ENCODE measurements at regions not wholly inside any gene's neighbourhood (a gene's known extent, or its start where the extent isn't known, plus 50 kb on each side); places are given as distances from the start of the nearest gene placed in this dataset.

DNA sequence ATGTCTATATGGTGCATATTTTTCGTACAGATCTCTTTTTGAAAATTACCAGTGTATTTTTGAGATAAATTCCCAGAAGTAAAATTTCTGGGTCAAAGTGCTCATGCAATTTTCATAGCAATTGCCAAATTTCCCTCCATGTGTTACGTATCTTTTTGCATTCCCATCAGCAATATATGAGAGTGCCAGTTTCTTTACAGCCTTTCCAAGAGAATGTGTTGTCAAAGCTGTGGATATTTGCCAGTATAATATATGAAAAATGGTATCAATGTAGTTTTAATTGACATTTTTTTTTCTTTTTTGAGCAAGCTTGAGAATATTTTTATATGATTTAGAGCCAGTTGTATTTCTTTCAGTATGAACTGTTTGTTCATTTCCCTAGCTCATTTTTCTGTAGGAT is 399.0 kb upstream of the KLF12 start:
- 69% methylated on average over 2 of the region's 2 CpGs for WGBS
- intact Hi-C loops (cut with DNase I) = no loop called here
- Histone ChIP-seq H3K27me3 (ENCODE audit: control insufficient read depth, insufficient read depth) (no peaks in the 10 kb centered on the region), H3K4me3 (ENCODE audit: low read length) (no peak overlapping the region), H3K4me1 (ENCODE audit: control insufficient read depth, insufficient read depth, low read length) (no peaks in the 10 kb centered on the region), H3K27ac (ENCODE audit: low read length) (no peak overlapping the region), H3K9me3 (ENCODE audit: control insufficient read depth, low read length) (no peaks in the 10 kb centered on the region)
- no peak for ATAC-seq
- no peak for DNase-seq

DNA sequence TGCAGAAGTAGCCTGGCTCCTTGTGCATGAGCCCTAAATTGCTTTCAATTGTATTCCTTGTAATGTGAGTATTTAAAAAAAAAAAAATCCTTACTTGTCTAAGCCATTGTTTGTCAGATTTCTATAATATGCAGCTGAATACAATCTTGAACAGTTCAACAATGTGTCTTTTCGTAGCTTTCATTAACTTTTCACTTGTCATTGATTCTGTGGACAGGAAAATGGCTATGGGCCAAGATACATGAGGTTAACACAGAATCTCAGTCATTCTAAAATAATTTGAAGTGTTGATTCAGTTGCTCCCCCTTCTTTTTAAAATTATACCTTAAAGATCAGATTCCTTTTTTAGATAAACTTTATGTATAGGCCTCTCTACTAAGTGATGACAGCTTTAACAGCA is 395.8 kb upstream of the KLF12 start:
- H3K4me3 ChIP-seq (ENCODE audit: low read length) = no peak overlapping the region
- no peaks in the 10 kb centered on the region for H3K4me1 ChIP-seq (ENCODE audit: control insufficient read depth, insufficient read depth, low read length)
- no peak overlapping the region for H3K27ac ChIP-seq (ENCODE audit: low read length)
- DNase-seq = no peak
- WGBS = 61% methylated on average over 1 of the region's 1 CpG
- ATAC-seq = no peak
- H3K27me3 ChIP-seq (ENCODE audit: control insufficient read depth, insufficient read depth) = no peaks in the 10 kb centered on the region
- H3K9me3 ChIP-seq (ENCODE audit: control insufficient read depth, low read length) = no peaks in the 10 kb centered on the region
- intact Hi-C loops (cut with DNase I) = no loop called here

DNA sequence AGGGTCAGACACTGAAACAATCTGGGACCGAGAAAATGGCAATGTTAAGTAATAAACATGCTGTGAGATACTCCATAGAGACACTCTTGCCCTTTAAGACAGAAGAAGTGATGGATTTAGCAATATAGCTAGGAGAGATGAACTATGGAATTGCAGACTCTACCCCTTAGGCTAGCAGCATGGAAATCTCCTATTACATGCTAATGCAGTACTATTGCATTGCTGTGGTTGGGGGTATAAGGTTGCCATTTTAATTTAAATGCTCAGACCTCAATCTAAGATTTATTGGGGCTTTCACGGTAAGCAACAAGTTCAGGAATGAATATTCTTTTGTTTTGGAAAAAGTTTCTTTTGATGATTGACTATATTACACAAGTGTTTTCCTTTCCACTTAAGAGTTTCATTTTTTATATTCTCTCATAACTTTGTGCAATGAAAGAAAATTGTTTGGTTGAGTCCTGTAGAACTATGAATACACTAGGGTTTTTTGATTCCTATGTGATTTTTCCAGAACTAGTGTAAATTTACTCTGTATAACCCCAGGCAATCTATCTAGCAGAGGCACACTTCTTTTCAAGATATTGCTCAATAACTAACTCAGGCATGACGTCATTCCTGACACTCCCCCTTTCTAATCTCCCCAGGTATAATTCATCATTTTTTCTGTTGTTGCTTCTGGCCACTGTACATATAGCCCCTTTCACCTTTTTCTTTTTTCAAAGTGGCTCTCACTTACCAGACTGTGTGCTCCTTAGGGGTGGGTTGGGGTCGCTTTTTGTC is 394.7 kb upstream of the KLF12 start:
- 88% methylated on average over 4 of the region's 4 CpGs for WGBS
- no peak for DNase-seq

DNA sequence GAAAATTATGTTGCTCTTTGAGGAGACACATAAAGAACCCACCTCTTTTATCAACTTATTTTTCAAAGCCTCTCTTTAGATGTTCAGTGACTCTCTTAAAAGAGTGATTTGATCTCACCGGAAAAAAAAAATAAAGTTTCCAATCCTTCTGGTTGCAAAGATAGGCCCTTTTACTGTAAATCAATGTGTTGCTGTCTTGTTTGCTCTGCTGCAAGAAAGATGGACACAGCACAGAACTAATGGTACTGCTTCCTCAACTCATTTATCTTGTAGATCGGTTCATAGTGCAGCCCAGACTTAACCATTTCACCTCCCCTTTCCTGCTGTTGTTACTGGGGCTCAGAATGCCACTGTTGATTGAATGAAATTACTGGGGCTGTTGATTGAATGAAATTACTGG is 388.9 kb upstream of the KLF12 start:
- Histone ChIP-seq H3K27ac (ENCODE audit: low read length) (no peak overlapping the region), H3K4me3 (ENCODE audit: low read length) (no peak overlapping the region), H3K9me3 (ENCODE audit: control insufficient read depth, low read length) (no peaks in the 10 kb centered on the region), H3K27me3 (ENCODE audit: control insufficient read depth, insufficient read depth) (no peaks in the 10 kb centered on the region), H3K4me1 (ENCODE audit: control insufficient read depth, insufficient read depth, low read length) (no peaks in the 10 kb centered on the region)
- ATAC-seq = no peak
- 51% methylated on average over 2 of the region's 2 CpGs for WGBS
- DNase-seq = no peak
- intact Hi-C loops (cut with DNase I) = no loop called here

More for the DNA sequence above, 394.7 kb upstream of the KLF12 start:
- Histone ChIP-seq H3K4me3 (ENCODE audit: low read length) (no peak overlapping the region), H3K9me3 (ENCODE audit: control insufficient read depth, low read length) (no peaks in the 10 kb centered on the region), H3K27me3 (ENCODE audit: control insufficient read depth, insufficient read depth) (no peaks in the 10 kb centered on the region), H3K27ac (ENCODE audit: low read length) (no peak overlapping the region), H3K4me1 (ENCODE audit: control insufficient read depth, insufficient read depth, low read length) (no peaks in the 10 kb centered on the region)
- intact Hi-C loops (cut with DNase I) = no loop called here
- ATAC-seq = no peak

DNA sequence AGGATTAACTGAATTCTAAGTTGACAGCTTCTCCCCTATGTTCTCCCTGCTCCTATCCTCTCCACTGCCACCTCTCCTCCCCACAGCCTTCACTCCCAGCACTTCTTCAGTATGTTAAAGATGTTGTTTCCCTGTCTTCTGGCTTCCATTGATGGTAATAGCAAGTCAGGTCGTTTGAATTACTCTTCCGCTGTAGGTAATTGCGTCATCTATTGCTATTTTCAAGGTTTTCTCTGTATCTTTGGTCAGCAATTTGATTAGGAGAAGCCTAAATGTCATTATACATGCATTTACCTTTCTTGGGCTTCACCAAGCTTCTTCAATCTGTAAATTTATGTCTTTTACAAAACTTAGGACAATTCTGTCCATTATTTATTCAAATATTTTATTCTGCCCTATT is 377.3 kb upstream of the KLF12 start:
- Histone ChIP-seq H3K27me3 (ENCODE audit: control insufficient read depth, insufficient read depth) (no peaks in the 10 kb centered on the region), H3K27ac (ENCODE audit: low read length) (no peak overlapping the region), H3K9me3 (ENCODE audit: control insufficient read depth, low read length) (no peaks in the 10 kb centered on the region), H3K4me1 (ENCODE audit: control insufficient read depth, insufficient read depth, low read length) (no peaks in the 10 kb centered on the region), H3K4me3 (ENCODE audit: low read length) (no peak overlapping the region)
- ATAC-seq = no peak
- WGBS = 85% methylated on average over 3 of the region's 3 CpGs
- no peak for DNase-seq
- intact Hi-C loops (cut with DNase I) = no loop called here

DNA sequence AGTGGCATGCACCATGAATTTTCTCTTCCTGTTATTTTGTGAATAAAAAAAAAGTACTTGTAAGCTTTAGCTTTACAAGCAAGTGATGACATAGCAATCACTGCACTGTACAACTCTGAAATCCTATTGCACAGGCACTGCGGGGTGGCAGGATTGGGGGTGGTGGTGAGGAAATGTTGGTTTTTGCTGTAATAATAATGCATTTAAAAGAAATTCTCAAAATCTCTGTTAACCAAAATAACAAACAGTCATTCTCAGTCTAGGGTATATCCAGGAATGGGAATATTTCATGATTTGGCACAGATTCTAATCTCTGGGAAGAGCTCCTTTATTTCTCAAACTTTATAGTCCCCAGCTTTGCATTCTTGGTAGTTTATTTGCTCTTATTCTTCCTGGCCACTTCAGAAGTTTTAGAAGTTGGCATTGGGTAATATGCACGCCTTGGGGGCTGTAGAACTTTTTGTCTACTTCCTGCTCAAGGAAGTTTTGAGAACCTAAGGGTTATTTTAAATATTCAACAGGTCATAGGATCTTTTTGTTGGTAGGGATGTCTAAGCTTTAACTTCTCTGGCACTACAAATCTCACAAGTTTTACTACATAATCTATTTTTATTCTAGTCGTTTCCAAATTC is 353.0 kb upstream of the KLF12 start:
- Histone ChIP-seq H3K27ac (ENCODE audit: low read length) (no peak overlapping the region), H3K27me3 (ENCODE audit: control insufficient read depth, insufficient read depth) (no peaks in the 10 kb centered on the region), H3K4me1 (ENCODE audit: control insufficient read depth, insufficient read depth, low read length) (no peaks in the 10 kb centered on the region), H3K4me3 (ENCODE audit: low read length) (no peak overlapping the region), H3K9me3 (ENCODE audit: control insufficient read depth, low read length) (no peaks in the 10 kb centered on the region)
- ATAC-seq (no peak), DNase-seq (no peak)
- intact Hi-C loops (cut with DNase I) = no loop called here
- WGBS = 48% methylated on average over 3 of the region's 3 CpGs

DNA sequence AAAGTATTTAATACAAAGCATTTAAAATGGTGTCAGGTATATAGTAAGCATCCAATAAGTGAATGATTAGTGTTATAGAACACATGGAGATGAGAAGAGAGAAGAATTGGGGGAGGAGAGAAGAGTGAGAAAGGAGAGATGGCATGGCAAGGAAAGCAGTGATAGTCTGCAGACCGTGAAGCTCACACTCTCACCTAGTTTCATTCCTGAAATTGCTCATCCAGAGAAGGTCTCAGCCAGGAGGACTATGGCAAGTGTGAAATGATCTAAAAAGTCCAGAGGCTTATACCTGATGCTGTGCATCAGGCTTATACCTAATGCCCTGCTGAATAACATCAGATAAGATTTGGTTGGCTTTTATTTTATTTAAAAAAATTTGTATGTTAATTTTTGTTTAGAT is 351.6 kb upstream of the KLF12 start:
- ATAC-seq (no peak), DNase-seq (no peak)
- WGBS = 63% methylated on average over 1 of the region's 1 CpG
- H3K9me3 ChIP-seq (ENCODE audit: control insufficient read depth, low read length) = no peaks in the 10 kb centered on the region
- H3K4me1 ChIP-seq (ENCODE audit: control insufficient read depth, insufficient read depth, low read length) = no peaks in the 10 kb centered on the region
- H3K4me3 ChIP-seq (ENCODE audit: low read length) = no peak overlapping the region
- no peaks in the 10 kb centered on the region for H3K27me3 ChIP-seq (ENCODE audit: control insufficient read depth, insufficient read depth)
- H3K27ac ChIP-seq (ENCODE audit: low read length) = no peak overlapping the region
- intact Hi-C loops (cut with DNase I) = no loop called here

DNA sequence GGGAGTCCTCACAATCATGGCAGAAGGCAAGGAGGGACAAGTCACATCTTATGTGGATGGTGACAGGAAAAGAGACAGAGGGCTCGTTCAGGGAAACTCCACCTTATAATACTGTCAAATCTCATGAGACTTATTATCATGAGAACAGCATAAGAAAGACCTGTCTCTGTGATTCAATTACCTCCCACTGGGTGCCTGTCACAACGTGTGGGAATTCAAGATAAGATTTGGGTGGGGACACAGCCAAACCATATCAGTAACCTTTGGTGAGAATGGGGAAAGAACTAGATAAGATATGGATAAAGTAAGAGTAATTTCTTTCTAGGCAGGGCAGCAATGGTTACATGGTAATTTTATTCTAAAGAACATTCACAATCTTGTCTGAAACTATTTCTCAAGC is 344.9 kb upstream of the KLF12 start:
- Histone ChIP-seq H3K27me3 (ENCODE audit: control insufficient read depth, insufficient read depth) (no peaks in the 10 kb centered on the region), H3K4me3 (ENCODE audit: low read length) (no peak overlapping the region), H3K9me3 (ENCODE audit: control insufficient read depth, low read length) (no peaks in the 10 kb centered on the region), H3K27ac (ENCODE audit: low read length) (no peak overlapping the region), H3K4me1 (ENCODE audit: control insufficient read depth, insufficient read depth, low read length) (no peaks in the 10 kb centered on the region)
- 38% methylated on average over 2 of the region's 2 CpGs for WGBS
- ATAC-seq = no peak
- intact Hi-C loops (cut with DNase I) = no loop called here
- DNase-seq = no peak

DNA sequence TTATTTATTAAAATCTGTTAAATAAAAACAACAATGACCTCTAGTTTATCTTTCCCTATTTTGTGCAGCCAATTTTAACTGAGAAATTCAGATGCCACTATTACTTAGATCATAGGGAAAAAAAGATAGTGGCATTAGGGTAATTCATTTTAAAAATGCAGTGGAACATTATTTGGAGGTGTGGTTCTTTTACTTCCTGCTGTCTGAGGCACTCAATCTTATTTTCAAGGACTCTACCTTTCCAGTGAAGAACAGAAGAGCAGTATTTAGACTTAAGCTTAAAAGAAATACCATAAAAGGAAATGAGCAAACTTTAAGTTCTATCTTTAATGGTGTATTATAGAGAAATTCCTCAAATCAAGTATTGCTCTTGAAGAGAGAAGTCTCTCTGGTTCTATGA is 342.6 kb upstream of the KLF12 start:
- no peak for DNase-seq

DNA sequence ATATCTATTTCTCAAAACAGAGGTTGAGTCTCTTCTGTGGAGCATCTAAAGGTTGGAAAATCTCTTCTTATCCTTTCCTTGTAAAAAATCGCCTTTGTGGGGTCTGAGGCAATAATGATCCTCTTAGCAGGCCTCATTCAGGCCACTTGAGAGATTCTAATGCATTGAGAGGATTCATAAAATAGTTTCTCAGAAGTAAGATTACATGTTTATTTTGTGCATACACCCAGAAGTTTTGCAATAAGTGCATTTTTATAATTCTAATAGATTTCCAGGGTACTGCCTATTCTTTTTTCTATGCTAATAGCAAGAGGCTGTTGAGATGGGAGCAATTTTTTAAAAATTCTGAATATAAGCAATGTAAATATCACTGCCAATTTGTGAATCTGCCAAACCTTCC is 342.2 kb upstream of the KLF12 start:
- WGBS = 81% methylated on average over 1 of the region's 1 CpG
- Histone ChIP-seq H3K4me3 (ENCODE audit: low read length) (no peak overlapping the region), H3K4me1 (ENCODE audit: control insufficient read depth, insufficient read depth, low read length) (no peaks in the 10 kb centered on the region), H3K9me3 (ENCODE audit: control insufficient read depth, low read length) (no peaks in the 10 kb centered on the region), H3K27ac (ENCODE audit: low read length) (no peak overlapping the region), H3K27me3 (ENCODE audit: control insufficient read depth, insufficient read depth) (no peaks in the 10 kb centered on the region)
- DNase-seq (no peak), ATAC-seq (no peak)
- intact Hi-C loops (cut with DNase I) = no loop called here

More for the DNA sequence above, 342.6 kb upstream of the KLF12 start:
- no peaks in the 10 kb centered on the region for H3K27me3 ChIP-seq (ENCODE audit: control insufficient read depth, insufficient read depth)
- no peaks in the 10 kb centered on the region for H3K4me1 ChIP-seq (ENCODE audit: control insufficient read depth, insufficient read depth, low read length)
- ATAC-seq = no peak
- H3K4me3 ChIP-seq (ENCODE audit: low read length) = no peak overlapping the region
- intact Hi-C loops (cut with DNase I) = no loop called here
- H3K9me3 ChIP-seq (ENCODE audit: control insufficient read depth, low read length) = no peaks in the 10 kb centered on the region
- no peak overlapping the region for H3K27ac ChIP-seq (ENCODE audit: low read length)

DNA sequence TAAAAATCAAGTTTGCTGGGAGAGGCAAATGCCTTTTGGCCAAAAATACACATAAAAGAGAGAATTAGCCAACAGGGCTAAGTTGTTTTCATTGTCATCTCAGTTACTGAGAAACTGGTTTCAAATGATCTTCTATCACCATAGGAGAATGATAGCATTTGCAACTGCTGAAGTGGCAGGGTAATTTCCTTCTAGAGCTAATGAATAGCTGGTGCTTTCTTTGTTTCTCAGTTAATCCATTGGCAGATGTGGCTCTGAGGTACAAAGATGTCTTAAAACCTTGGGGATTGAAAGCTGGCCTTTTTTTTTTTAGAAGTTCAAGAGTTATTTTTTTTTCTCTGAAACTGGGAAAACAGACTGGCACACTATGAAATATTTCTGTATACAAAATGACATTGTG is 332.7 kb upstream of the KLF12 start:
- Histone ChIP-seq H3K27ac (ENCODE audit: low read length) (no peak overlapping the region), H3K4me1 (ENCODE audit: control insufficient read depth, insufficient read depth, low read length) (no peaks in the 10 kb centered on the region), H3K4me3 (ENCODE audit: low read length) (no peak overlapping the region), H3K9me3 (ENCODE audit: control insufficient read depth, low read length) (no peaks in the 10 kb centered on the region), H3K27me3 (ENCODE audit: control insufficient read depth, insufficient read depth) (no peaks in the 10 kb centered on the region)
- intact Hi-C loops (cut with DNase I) = no loop called here
- no peak for DNase-seq
- no peak for ATAC-seq

DNA sequence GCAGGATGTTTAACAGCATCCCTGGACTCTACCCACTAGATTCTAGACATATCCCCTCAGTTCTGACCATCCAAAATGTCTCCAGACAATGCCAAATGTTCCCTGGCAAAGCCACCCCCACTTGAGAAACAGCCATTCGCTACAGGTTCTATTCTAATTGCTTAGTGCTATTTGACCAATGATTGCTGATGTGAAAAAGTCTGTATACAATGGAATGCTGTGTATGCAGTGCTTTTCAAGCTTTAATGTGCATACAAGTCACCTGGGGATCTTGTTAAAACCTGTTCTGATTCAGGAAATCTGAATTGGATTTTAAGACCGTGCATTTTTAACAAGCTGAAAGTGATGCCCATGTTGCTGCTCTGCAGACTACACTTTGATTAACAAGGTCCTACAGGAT is 331.8 kb upstream of the KLF12 start:
- 94% methylated on average over 2 of the region's 2 CpGs for WGBS
- no peaks in the 10 kb centered on the region for H3K27me3 ChIP-seq (ENCODE audit: control insufficient read depth, insufficient read depth)
- H3K4me1 ChIP-seq (ENCODE audit: control insufficient read depth, insufficient read depth, low read length) = no peaks in the 10 kb centered on the region
- H3K27ac ChIP-seq (ENCODE audit: low read length) = no peak overlapping the region
- no peak for ATAC-seq
- no peak for DNase-seq
- no peaks in the 10 kb centered on the region for H3K9me3 ChIP-seq (ENCODE audit: control insufficient read depth, low read length)
- no peak overlapping the region for H3K4me3 ChIP-seq (ENCODE audit: low read length)
- intact Hi-C loops (cut with DNase I) = no loop called here

Measured in right cardiac atrium (tissue), 5 donors.